SJSA1 (cell line): ENCODE measurements at regions not wholly inside any gene's neighbourhood (a gene's known extent, or its start where the extent isn't known, plus 50 kb on each side); places are given as distances from the start of the nearest gene placed in this dataset.

Experiments used
- DNase-seq, 2 experiments: peaks; one replicate each; pipeline ENCODE4 v3.0.0-alpha.2; 2015 to 2020; ENCODE audit warnings: low spot score in 2 of 2, low read depth in 1 of 2
- H3K27ac ChIP-seq: fragments of 250-450 bp; sonication (Bioruptor Pico); 2 replicates; pipeline ENCODE4 v1.5.1; 2020; ENCODE audit warnings: mild to moderate bottlenecking, moderate library complexity
- H3K27me3 ChIP-seq: fragments of 250-450 bp; sonication (Bioruptor Pico); replicated peaks from 2 replicates; pipeline ENCODE4 v1.5.1; 2020; ENCODE audit warnings: mild to moderate bottlenecking, moderate library complexity
- H3K36me3 ChIP-seq: fragments of 250-450 bp; sonication (Bioruptor Pico); 2 replicates; pipeline ENCODE4 v1.5.1; 2020; ENCODE audit warnings: mild to moderate bottlenecking
- H3K4me1 ChIP-seq: fragments of 250-450 bp; sonication (Bioruptor Pico); replicated peaks from 2 replicates; pipeline ENCODE4 v1.6.1; 2021; ENCODE audit warnings: mild to moderate bottlenecking
- H3K4me3 ChIP-seq: fragments of 250-450 bp; sonication (Bioruptor Pico); 2 replicates; pipeline ENCODE4 v1.5.1; 2020; ENCODE audit warnings: mild to moderate bottlenecking
- H3K9me3 ChIP-seq: fragments of 250-450 bp; sonication (Bioruptor Pico); replicated peaks from 2 replicates; pipeline ENCODE4 v1.5.1; 2020; ENCODE audit warnings: mild to moderate bottlenecking

- no peak for DNase-seq
Observed at GRCh38 chr10:118495499-118495898, 99.9 kb downstream of the PRLHR start.

GRCh38 chr10:118491055-118491454 is 104.4 kb downstream of the PRLHR start:
- no peaks in the 10 kb centered on the region for H3K27me3 ChIP-seq
- no peak overlapping the region for H3K27ac ChIP-seq
- DNase-seq = no peak
- no peaks in the 10 kb centered on the region for H3K4me1 ChIP-seq
- H3K4me3 ChIP-seq = no peak overlapping the region
- no peaks in the 10 kb centered on the region for H3K36me3 ChIP-seq
- H3K9me3 ChIP-seq = no peaks in the 10 kb centered on the region

More at GRCh38 chr10:118495499-118495898, 99.9 kb downstream of the PRLHR start:
- no peak overlapping the region for H3K27ac ChIP-seq
- no peak overlapping the region for H3K4me3 ChIP-seq
- no peaks in the 10 kb centered on the region for H3K9me3 ChIP-seq
- H3K4me1 ChIP-seq = no peaks in the 10 kb centered on the region
- no peaks in the 10 kb centered on the region for H3K36me3 ChIP-seq
- peaks cover 5% of the 10 kb centered on the region for H3K27me3 ChIP-seq

GRCh38 chr10:118488710-118489497 is 106.5 kb downstream of the PRLHR start:
- H3K27me3 ChIP-seq = no peaks in the 10 kb centered on the region
- H3K27ac ChIP-seq = no peak overlapping the region
- no peaks in the 10 kb centered on the region for H3K4me1 ChIP-seq
- no peak overlapping the region for H3K4me3 ChIP-seq
- DNase-seq = no peak
- no peaks in the 10 kb centered on the region for H3K9me3 ChIP-seq
- H3K36me3 ChIP-seq = no peaks in the 10 kb centered on the region

- no peak overlapping the region for H3K4me3 ChIP-seq
- H3K27ac ChIP-seq = no peak overlapping the region
- no peaks in the 10 kb centered on the region for H3K27me3 ChIP-seq
- no peaks in the 10 kb centered on the region for H3K4me1 ChIP-seq
- DNase-seq = no peak
- H3K36me3 ChIP-seq = no peaks in the 10 kb centered on the region
- H3K9me3 ChIP-seq = no peaks in the 10 kb centered on the region
Observed at GRCh38 chr10:118485641-118486040, 109.8 kb downstream of the PRLHR start.

- no peak for DNase-seq
- Histone ChIP-seq H3K36me3 (no peaks in the 10 kb centered on the region), H3K4me3 (no peak overlapping the region), H3K27me3 (no peaks in the 10 kb centered on the region), H3K4me1 (no peaks in the 10 kb centered on the region), H3K27ac (no peak overlapping the region), H3K9me3 (no peaks in the 10 kb centered on the region)
Observed at GRCh38 chr10:118484152-118484871, 111.1 kb downstream of the PRLHR start.

GRCh38 chr10:118483496-118483895 is 112.0 kb downstream of the PRLHR start:
- H3K9me3 ChIP-seq = no peaks in the 10 kb centered on the region
- DNase-seq = no peak
- no peaks in the 10 kb centered on the region for H3K4me1 ChIP-seq

GRCh38 chr10:118482393-118483331 is 112.8 kb downstream of the PRLHR start:
- H3K9me3 ChIP-seq = no peaks in the 10 kb centered on the region
- DNase-seq = no peak

More at GRCh38 chr10:118483496-118483895, 112.0 kb downstream of the PRLHR start:
- no peaks in the 10 kb centered on the region for H3K36me3 ChIP-seq
- H3K27ac ChIP-seq = no peak overlapping the region
- no peaks in the 10 kb centered on the region for H3K27me3 ChIP-seq
- no peak overlapping the region for H3K4me3 ChIP-seq

GRCh38 chr10:118481871-118482270 is 113.6 kb downstream of the PRLHR start:
- Histone ChIP-seq H3K36me3 (no peaks in the 10 kb centered on the region), H3K27ac (no peak overlapping the region), H3K4me3 (no peak overlapping the region), H3K27me3 (no peaks in the 10 kb centered on the region), H3K4me1 (no peaks in the 10 kb centered on the region), H3K9me3 (no peaks in the 10 kb centered on the region)
- no peak for DNase-seq

More at GRCh38 chr10:118482393-118483331, 112.8 kb downstream of the PRLHR start:
- Histone ChIP-seq H3K36me3 (no peaks in the 10 kb centered on the region), H3K27me3 (no peaks in the 10 kb centered on the region), H3K4me1 (no peaks in the 10 kb centered on the region), H3K27ac (no peak overlapping the region), H3K4me3 (no peak overlapping the region)

- DNase-seq = no peak
- Histone ChIP-seq H3K27ac (no peak overlapping the region), H3K27me3 (no peaks in the 10 kb centered on the region), H3K4me3 (no peak overlapping the region), H3K4me1 (no peaks in the 10 kb centered on the region), H3K9me3 (no peaks in the 10 kb centered on the region), H3K36me3 (no peaks in the 10 kb centered on the region)
Observed at GRCh38 chr10:118475214-118475613, 120.2 kb downstream of the PRLHR start.

- no peaks in the 10 kb centered on the region for H3K36me3 ChIP-seq
- H3K4me3 ChIP-seq = no peak overlapping the region
- no peaks in the 10 kb centered on the region for H3K9me3 ChIP-seq
- no peak overlapping the region for H3K27ac ChIP-seq
- H3K4me1 ChIP-seq = no peaks in the 10 kb centered on the region
- no peak for DNase-seq
- H3K27me3 ChIP-seq = no peaks in the 10 kb centered on the region
Observed at GRCh38 chr10:118474111-118474510, 121.3 kb downstream of the PRLHR start.

- Histone ChIP-seq H3K4me1 (no peaks in the 10 kb centered on the region), H3K27ac (no peak overlapping the region), H3K9me3 (no peaks in the 10 kb centered on the region), H3K36me3 (no peaks in the 10 kb centered on the region), H3K4me3 (no peak overlapping the region), H3K27me3 (no peaks in the 10 kb centered on the region)
- no peak for DNase-seq
Observed at GRCh38 chr10:118473305-118473960, 122.0 kb downstream of the PRLHR start.

- no peaks in the 10 kb centered on the region for H3K4me1 ChIP-seq
- no peak overlapping the region for H3K27ac ChIP-seq
- H3K27me3 ChIP-seq = no peaks in the 10 kb centered on the region; the same call in 1 of the 2 replicates
- H3K36me3 ChIP-seq = no peaks in the 10 kb centered on the region
- H3K9me3 ChIP-seq = no peaks in the 10 kb centered on the region
- H3K4me3 ChIP-seq = no peak overlapping the region
- no peak for DNase-seq
Observed at GRCh38 chr10:118472415-118473304, 122.8 kb downstream of the PRLHR start.
